Stimulated activated naive B cell treated with anti-CD40 and anti-IgM and Interleukin-4, amounts not matched to agents 10 μg/mL and 1 μg/mL and 100 μg/mL, for 72 hours (primary cell): ENCODE measurements at regions not wholly inside any gene's neighbourhood (a gene's known extent, or its start where the extent isn't known, plus 50 kb on each side); places are given as distances from the start of the nearest gene placed in this dataset.

Experiments
- ATAC-seq, 2 donors: fragments of 150-1000 bp; cut with Tn5 transposase; replicated peaks; 2 replicates each; pipeline ENCODE4 v1.10.0; 2021; ENCODE audit warnings: moderate library complexity in 1 of 2
- DNase-seq: peaks from one replicate; pipeline ENCODE4 v3.0.0; 2021
- H3K27ac Mint-ChIP-seq: one replicate; pipeline ENCODE4 v1.8.0; 2022; ENCODE audit warnings: mild to moderate bottlenecking, mixed read lengths
- H3K27me3 Mint-ChIP-seq, 2 donors: one replicate each; pipeline ENCODE4 v1.8.0; 2022; ENCODE audit warnings: mixed read lengths in 2 of 2
- H3K36me3 Mint-ChIP-seq, 2 donors: one replicate each; pipeline ENCODE4 v1.8.0; 2022; ENCODE audit warnings: mixed read lengths in 2 of 2, mild to moderate bottlenecking in 1 of 2
- H3K4me1 Mint-ChIP-seq, 2 donors: one replicate each; pipeline ENCODE4 v1.8.0; 2022; ENCODE audit warnings: mixed read lengths in 2 of 2, mild to moderate bottlenecking in 1 of 2
- H3K4me3 Mint-ChIP-seq, 2 donors: one replicate each; pipeline ENCODE4 v1.8.0; 2022; ENCODE audit warnings: mild to moderate bottlenecking in 2 of 2, mixed read lengths in 2 of 2, moderate library complexity in 1 of 2
- H3K9me3 Mint-ChIP-seq, 2 donors: one replicate each; pipeline ENCODE4 v1.8.0; 2022; ENCODE audit warnings: mixed read lengths in 2 of 2, mild to moderate bottlenecking in 1 of 2

DNA sequence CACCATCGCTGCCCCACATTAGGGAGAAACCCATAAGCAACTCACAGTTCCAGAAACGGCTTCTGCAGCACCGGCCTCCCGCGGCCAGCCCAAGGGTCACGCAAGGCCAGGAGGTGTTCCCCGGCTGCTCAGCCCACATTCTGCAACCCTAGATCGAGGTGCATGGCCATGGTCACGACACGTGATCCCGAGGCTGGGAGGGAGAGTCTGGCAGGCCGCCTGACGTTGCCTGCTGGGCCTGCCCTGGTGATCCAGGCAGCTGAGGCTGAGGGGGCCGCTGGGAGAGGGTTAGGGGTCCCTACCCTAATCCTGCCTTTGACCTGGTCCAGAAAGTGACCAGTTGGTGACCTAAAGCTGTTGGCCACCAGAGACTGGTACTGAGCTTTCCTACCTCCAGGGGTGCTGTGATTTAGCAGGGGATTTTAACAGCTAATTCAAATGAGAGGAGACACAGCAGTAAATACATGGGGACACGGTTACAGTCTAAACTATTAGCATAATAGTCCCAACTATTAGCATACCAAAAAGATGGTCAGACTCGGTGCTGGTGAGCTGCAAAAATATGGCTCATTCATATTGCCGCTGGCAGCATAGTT, 97.4 kb upstream of the CIBAR2 start:
- Mint-ChIP-seq H3K27ac (no peak overlapping the region), H3K4me3 (no peak overlapping the region), H3K4me1 (no peaks in the 10 kb centered on the region), H3K9me3 (peaks cover 0 to 2% of the 10 kb centered on the region in 2 donors), H3K36me3 (no peaks in the 10 kb centered on the region), H3K27me3 (peaks cover 17 to 34% of the 10 kb centered on the region in 2 donors)
- no peak for ATAC-seq
- no peak for DNase-seq

DNA sequence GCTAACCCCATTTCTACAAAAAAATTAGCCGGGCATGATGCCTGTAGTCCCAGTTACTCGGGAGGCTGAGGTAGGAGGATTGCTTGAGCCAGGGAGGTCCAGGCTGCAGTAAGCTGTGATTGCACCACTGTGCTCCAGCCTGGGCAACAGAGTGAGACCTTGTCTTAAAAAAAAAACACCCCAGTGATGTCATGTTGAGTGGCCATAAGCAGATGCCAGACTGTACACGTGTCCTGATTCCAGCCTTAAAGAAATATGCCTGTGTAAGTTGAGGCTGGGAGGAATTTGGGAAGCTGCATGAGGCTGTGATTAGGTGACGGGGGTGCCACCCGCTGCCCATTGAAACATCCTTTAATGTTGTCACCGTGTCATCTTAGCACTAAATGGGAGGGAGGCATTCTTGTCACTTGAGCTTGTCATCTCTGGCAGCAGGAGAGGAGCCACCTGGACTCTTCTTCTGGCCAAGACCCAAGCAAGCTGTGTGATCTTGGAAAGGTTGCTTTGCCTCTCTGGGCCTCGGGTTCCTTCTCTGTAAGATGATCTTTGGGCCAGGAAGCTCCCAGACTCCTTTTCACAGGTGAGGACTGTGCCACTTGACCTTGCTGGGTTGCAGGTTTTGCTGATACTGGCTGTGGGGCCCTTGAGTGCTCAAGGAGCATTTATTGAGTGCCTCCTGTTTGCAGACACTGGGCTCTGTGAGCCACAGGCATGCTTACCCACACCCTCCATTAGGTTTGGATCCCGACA, 98.3 kb upstream of the CIBAR2 start:
- Mint-ChIP-seq H3K27me3 (peaks cover 17 to 30% of the 10 kb centered on the region in 2 donors), H3K4me3 (no peak overlapping the region), H3K36me3 (no peaks in the 10 kb centered on the region), H3K27ac (no peak overlapping the region), H3K4me1 (no peaks in the 10 kb centered on the region), H3K9me3 (peaks cover 0 to 2% of the 10 kb centered on the region in 2 donors)
- ATAC-seq, result no peak
- DNase-seq, result no peak

DNA sequence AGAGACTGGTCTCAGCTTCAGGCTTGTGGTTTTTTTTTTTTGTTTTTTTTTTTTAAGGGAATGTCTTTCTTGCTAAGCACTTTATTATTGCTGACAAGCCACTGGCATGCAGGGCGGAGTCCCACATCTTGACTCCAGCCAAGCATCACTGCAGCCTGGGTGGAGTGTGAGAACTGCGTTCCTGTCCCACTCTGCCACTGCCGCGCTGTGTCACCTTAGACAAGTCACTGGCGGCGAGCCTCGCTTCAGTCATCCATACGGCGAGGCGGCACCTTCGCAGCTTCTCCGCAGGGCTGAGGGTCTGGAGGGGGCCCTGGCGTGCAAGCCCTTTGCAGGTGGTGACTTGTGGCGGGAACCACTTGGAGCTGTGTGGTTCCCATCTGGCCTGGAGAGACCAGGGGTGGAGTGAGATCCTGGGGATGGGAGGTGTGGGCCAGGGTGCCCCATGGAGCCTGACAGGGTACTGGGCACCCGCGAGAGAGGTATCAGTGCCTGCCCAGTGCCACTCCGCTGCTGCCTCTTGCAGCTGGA, 99.1 kb upstream of the CIBAR2 start:
- Mint-ChIP-seq H3K4me1 (no peaks in the 10 kb centered on the region), H3K27me3 (peaks cover 10 to 23% of the 10 kb centered on the region in 2 donors), H3K4me3 (no peak overlapping the region), H3K36me3 (no peaks in the 10 kb centered on the region), H3K9me3 (peaks cover 0 to 2% of the 10 kb centered on the region in 2 donors), H3K27ac (no peak overlapping the region)
- ATAC-seq, result no peak
- no peak for DNase-seq

DNA sequence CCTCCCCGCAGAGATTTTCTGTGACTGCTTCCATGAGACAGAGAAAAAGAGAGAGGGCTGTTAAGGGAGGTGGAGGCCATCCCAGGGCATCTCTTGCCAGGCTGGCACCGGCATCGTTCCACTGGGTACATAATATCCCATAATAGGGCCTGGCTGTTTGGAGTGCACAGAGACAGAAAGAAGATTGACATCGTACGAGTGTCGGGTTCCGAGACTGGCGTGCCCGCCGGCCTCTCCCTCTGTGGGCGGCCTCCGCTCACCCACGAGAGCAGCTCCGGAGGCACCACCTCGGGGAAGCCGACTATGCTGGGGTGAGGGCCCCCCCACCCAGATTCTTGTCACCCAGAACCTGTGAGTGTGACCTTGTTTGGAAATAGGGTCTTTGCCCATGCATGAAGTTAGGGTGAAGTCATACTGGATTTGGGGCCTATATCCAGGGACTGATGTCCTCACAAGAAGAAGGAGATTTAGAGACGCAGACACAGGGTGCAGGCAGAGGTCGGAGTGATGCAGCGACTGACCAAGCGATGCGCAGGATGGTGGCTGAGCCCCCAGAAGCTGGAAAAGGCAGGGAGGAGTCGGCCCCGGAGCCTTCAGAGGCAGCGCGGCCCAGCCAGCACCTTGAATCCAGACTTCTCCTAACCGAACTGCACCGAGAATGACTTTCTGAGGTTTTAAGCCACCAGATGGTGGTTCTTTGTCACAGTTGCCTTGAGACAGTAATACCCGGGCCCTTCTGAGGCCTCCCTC, 101.8 kb upstream of the CIBAR2 start:
- Mint-ChIP-seq H3K9me3 (no peaks in the 10 kb centered on the region), H3K4me1 (peaks cover 0 to 1% of the 10 kb centered on the region in 2 donors), H3K4me3 (no peak overlapping the region), H3K27ac (no peak overlapping the region), H3K36me3 (no peaks in the 10 kb centered on the region), H3K27me3 (peaks cover 6 to 7% of the 10 kb centered on the region in 2 donors)
- DNase-seq (no peak), ATAC-seq (no peak)

DNA sequence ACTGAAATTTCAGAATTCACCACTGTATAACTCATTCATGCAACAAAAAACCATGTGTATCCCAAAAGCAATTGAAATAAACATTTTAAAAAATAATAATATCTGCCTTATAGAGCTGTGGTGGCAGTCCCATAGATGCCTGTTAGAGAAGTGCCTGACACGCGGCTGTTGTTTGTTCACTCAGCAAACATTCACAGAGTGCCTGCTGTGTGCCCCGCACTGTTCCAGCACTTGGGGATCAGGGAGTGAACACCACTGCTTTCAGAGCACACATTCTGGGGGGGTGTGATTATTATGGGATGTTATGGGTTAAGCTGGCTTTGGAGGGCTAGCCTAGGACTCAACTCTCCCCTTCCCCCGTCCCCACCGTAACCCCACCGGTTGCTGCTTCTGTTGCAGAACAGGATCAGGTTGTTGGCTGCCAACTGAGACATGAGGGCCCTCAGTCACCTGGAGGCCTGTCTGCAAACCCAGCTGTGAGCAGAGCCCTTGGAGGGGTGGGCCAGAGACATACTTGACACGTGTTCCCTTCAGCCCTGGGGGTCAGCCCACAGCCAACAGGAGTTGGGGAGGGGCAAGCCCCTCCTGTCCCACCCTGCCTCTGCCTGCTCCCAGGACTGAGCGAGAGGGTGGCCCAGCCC, 103.3 kb upstream of the CIBAR2 start:
- Mint-ChIP-seq H3K27ac (no peak overlapping the region), H3K27me3 (peaks cover 6 to 9% of the 10 kb centered on the region in 2 donors), H3K4me3 (no peak overlapping the region), H3K9me3 (no peaks in the 10 kb centered on the region), H3K4me1 (peaks cover 0 to 1% of the 10 kb centered on the region in 2 donors), H3K36me3 (no peaks in the 10 kb centered on the region)
- ATAC-seq (no peak), DNase-seq (no peak)

DNA sequence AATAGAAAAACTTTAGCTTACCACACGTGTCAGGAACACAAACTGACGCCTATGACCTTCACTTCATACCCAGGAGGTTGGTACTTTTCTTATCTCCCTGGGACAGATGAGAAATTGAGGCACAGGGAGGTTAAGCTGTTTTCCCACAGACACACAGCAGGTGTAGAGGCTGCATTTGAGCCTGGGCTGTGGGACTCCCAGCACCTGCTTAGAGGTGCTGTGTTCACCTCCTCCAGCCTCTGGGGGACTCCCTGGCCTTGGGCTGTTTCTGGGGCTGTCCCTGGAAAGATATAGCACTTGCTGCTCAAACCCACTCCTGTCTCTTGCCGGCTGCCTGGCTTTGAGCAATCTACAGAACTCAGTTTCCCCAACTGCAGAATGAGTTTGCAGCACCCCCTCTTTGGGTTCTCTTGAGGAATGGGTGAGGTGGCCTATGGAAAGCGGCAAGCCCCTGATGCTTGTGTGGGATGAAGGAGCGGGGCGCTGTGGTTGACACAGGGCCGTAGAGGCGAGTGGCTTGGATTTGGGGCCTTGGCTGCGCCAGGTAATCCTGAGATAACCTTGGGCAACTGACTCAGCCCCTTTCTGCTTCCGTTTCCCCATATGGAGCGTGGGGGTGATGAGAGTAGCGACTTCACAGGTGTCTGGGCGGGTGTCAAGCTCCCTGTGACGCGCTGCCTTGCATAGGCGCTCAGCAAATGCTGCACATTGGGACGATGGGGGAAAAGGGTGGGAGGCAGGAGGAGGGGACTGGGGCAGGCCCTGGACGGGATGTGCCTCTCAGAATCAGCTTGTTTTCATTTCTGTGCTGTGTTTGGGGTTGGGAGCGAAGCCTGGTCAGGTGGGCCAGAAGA, 104.5 kb upstream of the CIBAR2 start:
- ATAC-seq (peak in 1 of 2 donors; percentile 36), DNase-seq (no peak)
- Mint-ChIP-seq H3K36me3 (no peaks in the 10 kb centered on the region), H3K4me1 (peaks cover 0 to 1% of the 10 kb centered on the region in 2 donors), H3K27me3 (peaks cover 7 to 12% of the 10 kb centered on the region in 2 donors), H3K27ac (no peak overlapping the region), H3K4me3 (no peak overlapping the region), H3K9me3 (no peaks in the 10 kb centered on the region)

DNA sequence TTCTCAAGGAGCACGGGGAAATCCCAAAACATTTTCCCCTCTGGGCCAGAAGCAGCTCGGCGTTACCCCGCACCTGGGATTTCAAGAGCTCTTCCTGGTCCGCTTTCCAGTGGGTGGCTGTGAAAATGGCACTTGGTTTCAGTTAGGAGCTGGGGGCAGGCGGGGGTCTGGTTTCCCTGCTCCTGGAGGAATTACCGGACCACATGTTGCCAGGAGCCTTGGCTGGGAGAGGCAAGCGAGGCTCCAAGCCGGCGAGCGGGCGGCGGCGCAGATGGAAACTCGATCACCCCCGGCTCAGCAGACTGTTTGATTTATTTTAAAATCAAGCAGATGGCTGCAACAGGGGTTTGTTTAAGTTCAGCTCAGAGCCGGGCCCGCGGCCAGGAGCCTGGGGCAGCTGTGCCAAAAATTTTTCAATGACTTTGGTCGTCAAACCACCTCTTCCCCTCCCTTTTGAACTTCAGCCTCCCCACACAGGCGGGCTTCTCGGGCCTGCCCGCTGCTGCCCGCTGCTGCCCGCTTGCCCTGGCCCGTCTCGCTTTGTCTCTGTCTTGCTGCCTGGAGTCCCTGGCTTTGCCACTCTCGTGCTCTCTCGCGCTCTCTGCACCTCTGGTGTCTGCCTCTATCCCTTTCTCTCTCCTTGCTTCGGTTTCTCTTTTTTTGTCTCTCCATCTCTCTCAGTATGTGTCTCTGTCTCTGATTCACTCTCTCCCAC, 108.0 kb upstream of the CIBAR2 start:
- Mint-ChIP-seq H3K36me3 (peaks cover 0 to 3% of the 10 kb centered on the region in 2 donors), H3K27me3 (peaks cover 6 to 12% of the 10 kb centered on the region in 2 donors), H3K4me1 (peaks cover 8 to 9% of the 10 kb centered on the region in 2 donors), H3K4me3 (peak overlapping the region in 1 of 2 donors; percentile 2), H3K27ac (no peak overlapping the region), H3K9me3 (no peaks in the 10 kb centered on the region)
- ATAC-seq (no peak), DNase-seq (no peak)

DNA sequence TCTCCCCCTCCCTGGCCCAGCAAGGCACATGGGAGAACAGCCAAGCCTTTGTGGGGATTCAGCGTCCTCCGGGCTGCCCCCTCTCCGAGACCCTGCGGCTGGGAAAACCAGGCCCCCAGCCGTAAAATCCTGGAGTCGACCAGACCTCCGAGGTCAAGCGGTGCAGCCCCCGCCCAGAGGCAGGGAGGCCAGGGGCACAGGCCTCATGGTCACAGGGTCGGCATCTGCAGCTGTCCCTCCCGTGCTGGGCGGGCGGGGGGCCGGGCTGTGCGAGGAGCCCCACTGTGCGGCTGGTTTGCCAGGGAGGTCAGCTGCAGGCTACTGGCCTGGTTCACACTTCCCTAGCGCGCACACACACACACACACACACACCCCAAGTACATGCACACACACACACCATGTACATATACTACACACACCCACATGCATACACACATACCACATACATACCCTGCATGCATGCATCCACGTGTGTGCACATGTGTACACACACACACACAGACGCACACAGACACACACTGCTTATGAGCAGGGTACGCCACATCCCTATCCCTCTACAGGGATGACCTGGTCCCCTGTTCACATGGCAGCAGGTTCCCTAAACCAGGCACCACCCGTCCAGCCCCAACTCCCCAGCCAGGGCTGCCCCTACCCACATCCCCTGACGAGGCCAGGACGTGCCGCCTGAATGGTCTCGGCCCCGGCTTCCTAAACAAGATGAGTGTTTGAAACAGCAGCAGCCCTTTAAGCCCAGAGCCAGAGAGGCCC, 108.9 kb upstream of the CIBAR2 start:
- H3K27ac Mint-ChIP-seq, result no peak overlapping the region
- peaks cover 0 to 2% of the 10 kb centered on the region in 2 donors for H3K9me3 Mint-ChIP-seq
- peaks cover 8 to 9% of the 10 kb centered on the region in 2 donors for H3K4me1 Mint-ChIP-seq
- DNase-seq, result no peak
- H3K27me3 Mint-ChIP-seq, result peaks cover 6 to 12% of the 10 kb centered on the region in 2 donors
- H3K36me3 Mint-ChIP-seq, result peaks cover 0 to 3% of the 10 kb centered on the region in 2 donors
- ATAC-seq, result no peak
- no peak overlapping the region for H3K4me3 Mint-ChIP-seq

DNA sequence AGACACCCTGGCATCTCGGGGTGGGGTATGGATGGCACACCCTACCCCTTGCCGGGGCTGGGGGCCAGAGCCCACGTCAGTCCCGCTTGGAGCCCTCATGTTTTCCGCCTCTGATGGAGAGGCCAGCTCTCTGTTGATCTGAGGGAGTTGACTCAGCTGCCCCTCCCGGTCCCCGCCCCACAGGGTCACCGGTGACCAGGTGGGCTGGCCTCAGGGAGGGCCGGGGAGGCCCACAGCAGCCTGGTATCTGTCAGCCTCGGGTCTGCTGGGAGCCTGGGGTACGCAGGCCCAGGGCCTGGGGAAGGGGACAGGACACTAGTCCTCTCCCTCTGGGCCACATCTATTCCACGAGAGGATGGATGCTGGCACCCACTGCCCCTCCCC, 109.5 kb upstream of the CIBAR2 start:
- Mint-ChIP-seq H3K27me3 (peaks cover 6 to 12% of the 10 kb centered on the region in 2 donors), H3K4me3 (no peak overlapping the region), H3K27ac (peak overlapping the region; percentile 20), H3K36me3 (peaks cover 0 to 3% of the 10 kb centered on the region in 2 donors), H3K9me3 (peaks cover 0 to 2% of the 10 kb centered on the region in 2 donors), H3K4me1 (peaks cover 12 to 14% of the 10 kb centered on the region in 2 donors)
- DNase-seq (no peak), ATAC-seq (no peak)

DNA sequence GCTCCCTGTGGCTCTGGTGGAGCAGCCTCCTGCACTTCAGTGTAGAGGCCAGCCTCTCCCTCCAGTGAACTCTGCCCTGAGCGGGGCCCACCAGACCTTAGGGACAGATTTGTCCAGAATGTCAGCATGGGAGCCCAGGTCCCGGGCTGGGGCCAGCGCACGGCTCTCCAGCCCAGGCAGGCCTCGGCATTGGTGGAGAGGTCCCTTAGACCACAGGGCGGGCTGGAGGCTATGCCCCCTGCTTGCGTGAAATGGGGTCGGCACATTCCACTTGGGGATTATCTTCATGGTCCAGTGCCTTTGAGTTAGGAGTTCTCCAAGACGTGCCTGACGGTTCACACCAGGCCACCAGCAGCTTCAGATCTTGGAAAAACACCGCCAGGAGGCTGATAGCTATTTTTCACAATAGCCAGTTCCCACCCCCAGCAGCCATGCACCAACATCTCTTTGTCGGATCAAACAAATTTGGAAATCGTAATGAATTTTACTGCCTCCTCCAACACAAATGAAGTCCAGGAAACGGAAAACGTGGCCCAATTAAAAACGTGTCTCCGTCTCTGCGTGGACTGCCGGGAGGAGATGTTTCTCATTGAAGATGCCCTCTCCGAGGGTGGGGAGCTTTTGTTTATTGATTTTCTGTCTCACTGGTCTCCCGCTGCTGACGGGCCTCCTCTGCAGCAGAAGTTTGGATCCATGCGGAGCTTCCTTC, 110.0 kb upstream of the CIBAR2 start:
- DNase-seq, result no peak
- Mint-ChIP-seq H3K4me1 (peaks cover 16 to 20% of the 10 kb centered on the region in 2 donors), H3K27ac (no peak overlapping the region), H3K36me3 (peaks cover 3% of the 10 kb centered on the region in 2 donors), H3K4me3 (no peak overlapping the region), H3K27me3 (peaks cover 6 to 12% of the 10 kb centered on the region in 2 donors), H3K9me3 (peaks cover 0 to 2% of the 10 kb centered on the region in 2 donors)
- ATAC-seq, result no peak

DNA sequence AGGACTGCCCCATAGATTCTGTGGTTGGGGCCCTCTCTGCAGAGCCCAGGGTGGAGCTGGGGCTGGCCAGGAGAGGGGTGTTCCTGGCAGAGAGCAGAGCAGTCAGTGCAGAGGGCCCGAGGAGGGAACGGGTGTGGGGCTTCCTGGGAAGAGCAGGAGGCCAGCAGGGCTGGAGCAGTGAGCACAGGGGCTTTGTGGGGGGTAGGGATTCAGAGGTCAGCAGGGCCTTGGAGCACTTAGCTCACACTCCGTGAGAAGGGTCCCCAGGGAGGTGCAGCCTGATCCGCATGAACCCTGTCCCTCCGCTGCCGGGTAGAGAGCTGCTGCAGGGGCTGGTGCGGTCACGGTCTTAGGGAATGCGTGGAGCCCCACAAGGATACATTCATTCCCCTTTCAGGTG, 113.0 kb upstream of the CIBAR2 start:
- DNase-seq (no peak), ATAC-seq (no peak)
- H3K9me3 Mint-ChIP-seq, result peaks cover 0 to 2% of the 10 kb centered on the region in 2 donors
- H3K4me3 Mint-ChIP-seq, result no peak overlapping the region
- H3K27ac Mint-ChIP-seq, result peak overlapping the region; percentile 75
- peaks cover 6 to 15% of the 10 kb centered on the region in 2 donors for H3K27me3 Mint-ChIP-seq
- peaks cover 3% of the 10 kb centered on the region in 2 donors for H3K36me3 Mint-ChIP-seq
- H3K4me1 Mint-ChIP-seq, result peaks cover 25 to 31% of the 10 kb centered on the region in 2 donors

DNA sequence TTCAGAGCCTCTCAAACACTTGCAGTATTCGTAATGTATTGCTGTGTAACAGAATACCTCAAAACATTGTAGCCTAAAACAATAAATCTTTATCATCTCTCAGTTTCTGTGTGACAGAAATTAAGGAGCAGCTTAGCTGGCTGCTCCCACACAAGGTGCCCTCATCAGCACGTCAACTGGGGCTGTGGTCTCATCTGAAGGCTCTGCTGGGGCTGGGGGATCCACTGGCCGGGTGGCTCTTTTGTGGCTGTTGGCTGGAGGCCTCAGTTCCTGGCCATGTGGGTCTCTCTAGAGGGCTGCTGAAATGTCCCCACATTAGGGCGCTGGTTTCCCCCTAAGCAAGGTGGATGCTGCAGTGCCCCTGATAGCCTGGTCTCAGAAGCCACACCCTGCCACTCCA, 113.4 kb upstream of the CIBAR2 start:
- Mint-ChIP-seq H3K27me3 (peaks cover 6 to 15% of the 10 kb centered on the region in 2 donors), H3K4me3 (no peak overlapping the region), H3K27ac (peak overlapping the region; percentile 49), H3K36me3 (peaks cover 3% of the 10 kb centered on the region in 2 donors), H3K9me3 (peaks cover 2 to 3% of the 10 kb centered on the region in 2 donors), H3K4me1 (peaks cover 25 to 31% of the 10 kb centered on the region in 2 donors)
- no peak for DNase-seq
- no peak for ATAC-seq
